ENCODE measurements at regions not wholly inside any gene's neighbourhood (a gene's known extent, or its start where the extent isn't known, plus 50 kb on each side); places are given as distances from the start of the nearest gene placed in this dataset.

- peak; percentile 31 for TF ChIP-seq CTCF (IDR thresholded peaks at IDR 0.05; ENCODE audit: low read depth, low read length)
- TF ChIP-seq EZH2phosphoT487 (IDR thresholded peaks at IDR 0.05; ENCODE audit: low read depth): no peak
Measured at GRCh38 chr6:95133578-95133977, 443.8 kb upstream of the MANEA start.
